Neural progenitor cell (in vitro differentiated cells): ENCODE measurements at regions not wholly inside any gene's neighbourhood (a gene's known extent, or its start where the extent isn't known, plus 50 kb on each side); places are given as distances from the start of the nearest gene placed in this dataset.
"Not testable (repeated sequence)": the region's sequence is repeated elsewhere in the genome, so short reads cannot be mapped to it uniquely, and the experiment has no call there.

Source experiments
- DNase-seq: peaks from one replicate; pipeline ENCODE4 v3.0.0-alpha.2; 2016; ENCODE audit warnings: low spot score
- H2AFZ ChIP-seq: fragments of 200-600 bp; sonication (generic); replicated peaks from 2 replicates; pipeline ENCODE4 v1.6.1; 2016; ENCODE audit warnings: antibody characterized with exemption
- H3F3A ChIP-seq: fragments of 200-600 bp; sonication (generic); 2 replicates; pipeline ENCODE4 v1.6.1; 2016; ENCODE audit warnings: antibody characterized with exemption, low read depth
- H3K27ac ChIP-seq: fragments of 200-600 bp; sonication (generic); 2 replicates; pipeline ENCODE4 v1.5.1; 2016; ENCODE audit warnings: mild to moderate bottlenecking
- H3K27me3 ChIP-seq: fragments of 200-600 bp; sonication (generic); 2 replicates; pipeline ENCODE4 v1.6.1; 2016; ENCODE audit warnings: mild to moderate bottlenecking, moderate library complexity
- H3K36me3 ChIP-seq: fragments of 200-600 bp; sonication (generic); 2 replicates; pipeline ENCODE4 v1.5.1; 2016
- H3K4me1 ChIP-seq: fragments of 200-600 bp; sonication (generic); 2 replicates; pipeline ENCODE4 v1.6.1; 2016; ENCODE audit warnings: mixed run types
- H3K4me2 ChIP-seq: fragments of 200-600 bp; sonication (generic); 2 replicates; pipeline ENCODE4 v1.6.1; 2016
- H3K4me3 ChIP-seq: fragments of 200-600 bp; sonication (generic); 2 replicates; pipeline ENCODE4 v1.5.1; 2016
- H3K79me2 ChIP-seq: fragments of 200-600 bp; sonication (generic); 2 replicates; pipeline ENCODE4 v1.6.1; 2016; ENCODE audit warnings: low read depth
- H3K9ac ChIP-seq: fragments of 200-600 bp; sonication (generic); 2 replicates; pipeline ENCODE4 v1.6.1; 2016
- H3K9me3 ChIP-seq: fragments of 200-600 bp; sonication (generic); 2 replicates; pipeline ENCODE4 v1.5.1; 2016; ENCODE audit warnings: low read depth
- H4K20me1 ChIP-seq: fragments of 200-600 bp; sonication (generic); 2 replicates; pipeline ENCODE4 v1.6.1; 2016; ENCODE audit warnings: low read depth
- H3K27ac Mint-ChIP-seq: 3 replicates; pipeline ENCODE4 v1.8.0; 2021; ENCODE audit warnings: mixed read lengths
- H3K27me3 Mint-ChIP-seq: 2 replicates; pipeline ENCODE4 v1.8.0; 2022; ENCODE audit warnings: low read depth, mild to moderate bottlenecking, inconsistent platforms, moderate library complexity, mixed read lengths; ENCODE audit not compliant: insufficient read depth
- H3K36me3 Mint-ChIP-seq: 3 replicates; pipeline ENCODE4 v1.8.0; 2021; ENCODE audit warnings: mixed read lengths
- H3K4me1 Mint-ChIP-seq: 3 replicates; pipeline ENCODE4 v1.8.0; 2021; ENCODE audit warnings: mixed read lengths
- H3K4me3 Mint-ChIP-seq: 3 replicates; pipeline ENCODE4 v1.8.0; 2021; ENCODE audit warnings: mild to moderate bottlenecking, moderate library complexity, mixed read lengths
- H3K9me3 Mint-ChIP-seq: 3 replicates; pipeline ENCODE4 v1.8.0; 2020; ENCODE audit warnings: mixed read lengths
- EZH2 ChIP-seq: fragments of 200-600 bp; sonication (generic); IDR thresholded peaks from 2 replicates; pipeline ENCODE4 v1.6.1; 2017; ENCODE audit warnings: antibody characterized with exemption, mild to moderate bottlenecking, moderate library complexity
- EZH2phosphoT487 ChIP-seq: fragments of 200-600 bp; sonication (generic); IDR thresholded peaks from 2 replicates; pipeline ENCODE4 v1.6.1; 2017; ENCODE audit warnings: antibody characterized with exemption
- TF ChIP-seq, protein P1 (sequence below): fragments of 200-600 bp; sonication (generic); IDR thresholded peaks from 2 replicates; pipeline ENCODE4 v1.5.1; 2017; ENCODE audit warnings: antibody characterized with exemption, mild to moderate bottlenecking

DNA sequence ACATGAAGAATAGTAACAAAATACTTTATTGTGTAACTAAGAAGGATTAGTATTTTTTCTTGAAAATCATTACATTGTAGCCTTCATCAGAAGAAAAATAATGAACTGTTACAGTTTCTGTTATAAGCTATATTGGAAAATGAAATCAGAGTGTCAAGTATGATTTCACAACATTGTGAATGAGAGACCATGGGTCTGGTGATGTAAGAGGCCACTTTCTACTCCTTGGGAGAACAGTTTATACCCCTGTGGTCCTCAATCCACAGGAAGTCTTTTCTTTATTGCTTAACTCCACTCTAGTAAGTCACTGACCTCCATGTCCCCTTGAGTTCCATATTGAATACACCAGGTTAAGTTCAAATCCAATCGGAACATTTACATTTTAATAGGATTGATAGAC is 218.7 kb upstream of the FERMT1 start:
- Histone ChIP-seq H3K4me2 (no peak overlapping the region), H3K36me3 (no peaks in the 10 kb centered on the region), H3K4me1 (no peaks in the 10 kb centered on the region), H3K9ac (no peak overlapping the region), H3K79me2 (no peaks in the 10 kb centered on the region), H4K20me1 (no peaks in the 10 kb centered on the region), H3K27me3 (no peaks in the 10 kb centered on the region), H3K4me3 (no peak overlapping the region), H3K9me3 (no peaks in the 10 kb centered on the region), H2AFZ (no peak overlapping the region), H3F3A (no peaks in the 10 kb centered on the region), H3K27ac (no peak overlapping the region)
- no peak for DNase-seq
- TF ChIP-seq EZH2phosphoT487, result no peak
- no peak for TF ChIP-seq EZH2
- TF ChIP-seq, protein P1, sequence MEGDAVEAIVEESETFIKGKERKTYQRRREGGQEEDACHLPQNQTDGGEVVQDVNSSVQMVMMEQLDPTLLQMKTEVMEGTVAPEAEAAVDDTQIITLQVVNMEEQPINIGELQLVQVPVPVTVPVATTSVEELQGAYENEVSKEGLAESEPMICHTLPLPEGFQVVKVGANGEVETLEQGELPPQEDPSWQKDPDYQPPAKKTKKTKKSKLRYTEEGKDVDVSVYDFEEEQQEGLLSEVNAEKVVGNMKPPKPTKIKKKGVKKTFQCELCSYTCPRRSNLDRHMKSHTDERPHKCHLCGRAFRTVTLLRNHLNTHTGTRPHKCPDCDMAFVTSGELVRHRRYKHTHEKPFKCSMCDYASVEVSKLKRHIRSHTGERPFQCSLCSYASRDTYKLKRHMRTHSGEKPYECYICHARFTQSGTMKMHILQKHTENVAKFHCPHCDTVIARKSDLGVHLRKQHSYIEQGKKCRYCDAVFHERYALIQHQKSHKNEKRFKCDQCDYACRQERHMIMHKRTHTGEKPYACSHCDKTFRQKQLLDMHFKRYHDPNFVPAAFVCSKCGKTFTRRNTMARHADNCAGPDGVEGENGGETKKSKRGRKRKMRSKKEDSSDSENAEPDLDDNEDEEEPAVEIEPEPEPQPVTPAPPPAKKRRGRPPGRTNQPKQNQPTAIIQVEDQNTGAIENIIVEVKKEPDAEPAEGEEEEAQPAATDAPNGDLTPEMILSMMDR, result no peak
- Mint-ChIP-seq H3K4me3 (no peak overlapping the region), H3K4me1 (no peaks in the 10 kb centered on the region), H3K9me3 (no peaks in the 10 kb centered on the region), H3K36me3 (no peaks in the 10 kb centered on the region), H3K27ac (no peak overlapping the region), H3K27me3 (peaks cover 2% of the 10 kb centered on the region)

DNA sequence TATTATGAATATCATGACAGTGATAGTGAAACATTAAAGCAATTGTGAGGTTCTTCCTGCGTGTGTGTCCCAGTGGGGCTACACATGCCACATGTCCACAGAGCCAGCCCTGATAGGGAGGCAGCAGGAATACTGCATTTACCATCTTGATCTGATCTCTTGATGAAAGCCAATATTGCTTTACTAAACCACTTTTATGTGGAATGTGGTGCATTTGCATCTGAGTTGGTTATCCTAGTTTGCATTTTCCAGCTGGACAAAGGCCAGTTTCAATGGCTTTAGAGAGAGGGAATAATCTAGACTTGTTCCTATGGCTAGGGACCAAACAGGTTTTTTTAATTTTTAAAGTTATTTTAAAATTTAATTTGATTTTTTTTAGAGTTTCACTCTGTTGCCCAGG is 216.3 kb upstream of the FERMT1 start:
- TF ChIP-seq EZH2phosphoT487 (no peak), EZH2 (no peak)
- TF ChIP-seq, protein P1, result no peak
- Mint-ChIP-seq H3K4me3 (no peak overlapping the region), H3K27me3 (no peaks in the 10 kb centered on the region)

DNA sequence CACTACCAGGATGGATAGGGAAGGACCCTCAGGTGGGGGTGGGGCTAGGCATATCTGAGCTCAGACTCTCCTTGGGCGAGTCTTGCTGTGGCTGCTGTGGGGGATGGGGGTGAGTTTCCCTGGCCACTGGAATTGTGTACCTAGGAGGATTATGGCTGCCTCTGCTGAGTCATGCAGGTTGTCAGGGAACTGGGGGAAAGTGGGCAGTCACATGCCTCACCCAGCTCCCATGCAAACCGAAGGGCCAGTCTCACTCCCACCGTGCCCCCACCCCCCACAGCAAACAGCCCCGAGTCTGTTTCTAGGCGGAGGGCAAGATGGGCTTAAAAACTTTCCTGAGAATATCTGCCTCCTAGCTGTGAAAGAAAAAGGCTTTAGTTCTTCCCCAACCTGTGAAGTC is 210.3 kb upstream of the FERMT1 start:
- Mint-ChIP-seq H3K9me3 (peaks cover 6% of the 10 kb centered on the region), H3K36me3 (no peaks in the 10 kb centered on the region), H3K27ac (no peak overlapping the region), H3K27me3 (no peaks in the 10 kb centered on the region), H3K4me3 (no peak overlapping the region), H3K4me1 (no peaks in the 10 kb centered on the region)
- Histone ChIP-seq H3K4me2 (no peak overlapping the region), H3F3A (no peaks in the 10 kb centered on the region), H4K20me1 (no peaks in the 10 kb centered on the region), H3K4me3 (no peak overlapping the region), H3K9ac (no peak overlapping the region), H3K79me2 (no peaks in the 10 kb centered on the region), H2AFZ (peak overlapping the region; percentile 76), H3K36me3 (no peaks in the 10 kb centered on the region), H3K27ac (no peak overlapping the region), H3K27me3 (no peaks in the 10 kb centered on the region), H3K9me3 (no peaks in the 10 kb centered on the region), H3K4me1 (no peaks in the 10 kb centered on the region)
- TF ChIP-seq EZH2 (no peak), EZH2phosphoT487 (no peak)
- TF ChIP-seq, protein P1, result no peak
- no peak for DNase-seq

More for the DNA sequence above, 216.3 kb upstream of the FERMT1 start:
- no peak overlapping the region for H3K4me3 ChIP-seq
- H3K9me3 Mint-ChIP-seq, result peaks cover 2% of the 10 kb centered on the region
- no peaks in the 10 kb centered on the region for H3K36me3 ChIP-seq
- H2AFZ ChIP-seq, result no peak overlapping the region
- no peak overlapping the region for H3K27ac ChIP-seq
- no peak overlapping the region for H3K27ac Mint-ChIP-seq
- H4K20me1 ChIP-seq, result no peaks in the 10 kb centered on the region
- H3K27me3 ChIP-seq, result no peaks in the 10 kb centered on the region
- no peaks in the 10 kb centered on the region for H3K9me3 ChIP-seq
- no peaks in the 10 kb centered on the region for H3K79me2 ChIP-seq
- H3K4me1 ChIP-seq, result no peaks in the 10 kb centered on the region
- no peak for DNase-seq
- no peaks in the 10 kb centered on the region for H3F3A ChIP-seq
- H3K4me1 Mint-ChIP-seq, result no peaks in the 10 kb centered on the region
- H3K9ac ChIP-seq, result no peak overlapping the region
- H3K36me3 Mint-ChIP-seq, result no peaks in the 10 kb centered on the region
- no peak overlapping the region for H3K4me2 ChIP-seq

DNA sequence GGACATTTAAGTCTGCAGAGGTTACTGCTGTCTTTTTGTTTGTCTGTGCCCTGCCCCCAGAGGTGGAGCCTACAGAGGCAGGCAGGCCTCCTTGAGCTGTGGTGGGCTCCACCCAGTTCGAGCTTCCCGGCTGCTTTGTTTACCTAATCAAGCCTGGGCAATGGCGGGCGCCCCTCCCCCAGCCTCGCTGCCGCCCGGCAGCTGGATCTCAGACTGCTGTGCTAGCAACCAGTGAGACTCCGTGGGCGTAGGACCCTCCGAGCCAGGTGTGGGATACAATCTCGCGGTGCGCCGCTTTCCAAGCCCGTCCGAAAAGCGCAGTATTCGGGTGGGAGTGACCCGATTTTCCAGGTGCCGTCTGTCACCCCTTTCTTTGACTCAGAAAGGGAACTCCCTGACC is 198.4 kb upstream of the FERMT1 start:
- H3K36me3 Mint-ChIP-seq, H3K27ac ChIP-seq, H3K9ac ChIP-seq, H3K4me3 Mint-ChIP-seq, H4K20me1 ChIP-seq, H3K9me3 ChIP-seq, H3K4me1 Mint-ChIP-seq, H3K4me1 ChIP-seq, H3K27me3 ChIP-seq, H3K79me2 ChIP-seq, H3K27ac Mint-ChIP-seq, H3K36me3 ChIP-seq, H3K27me3 Mint-ChIP-seq, H3K4me2 ChIP-seq, H2AFZ ChIP-seq, H3K4me3 ChIP-seq, H3F3A ChIP-seq: not testable (repeated sequence)
- peak; percentile 30 for DNase-seq
- H3K9me3 Mint-ChIP-seq, result peaks cover 10% of the 10 kb centered on the region
